PC-9 (cell line): ENCODE measurements at regions not wholly inside any gene's neighbourhood (a gene's known extent, or its start where the extent isn't known, plus 50 kb on each side); places are given as distances from the start of the nearest gene placed in this dataset.

Experiments used
- EZH2 ChIP-seq: fragments of 200-600 bp; sonication (generic); IDR thresholded peaks from 2 replicates; pipeline ENCODE4 v1.8.0; 2017; ENCODE audit warnings: antibody characterized with exemption, low read depth
- TF ChIP-seq, protein P1 (sequence below): fragments of 200-600 bp; sonication (generic); conservative IDR thresholded peaks from 2 replicates; pipeline ENCODE4 v1.6.1; 2017; ENCODE audit warnings: mixed run types, antibody characterized with exemption, mild to moderate bottlenecking, moderate library complexity

DNA sequence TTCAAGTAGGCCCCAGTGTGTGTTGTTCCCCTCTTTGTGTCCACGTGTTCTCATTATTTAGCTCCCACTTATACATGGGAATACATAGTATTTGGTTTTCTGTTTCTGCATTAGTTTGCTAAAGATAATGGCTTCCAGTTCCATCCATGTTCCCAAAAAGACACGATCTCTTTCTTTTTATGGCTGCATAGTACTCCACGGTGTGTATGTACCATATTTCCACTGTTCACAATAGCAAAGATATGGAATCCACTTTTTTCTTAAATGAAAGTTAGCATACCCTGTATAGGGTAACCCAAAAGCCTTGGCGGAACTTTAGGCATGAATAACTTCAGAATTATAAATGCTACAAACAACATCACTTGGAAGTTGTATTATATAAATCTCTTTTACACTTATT, 83.4 kb upstream of the NDUFV2 start:
- TF ChIP-seq, protein P1, sequence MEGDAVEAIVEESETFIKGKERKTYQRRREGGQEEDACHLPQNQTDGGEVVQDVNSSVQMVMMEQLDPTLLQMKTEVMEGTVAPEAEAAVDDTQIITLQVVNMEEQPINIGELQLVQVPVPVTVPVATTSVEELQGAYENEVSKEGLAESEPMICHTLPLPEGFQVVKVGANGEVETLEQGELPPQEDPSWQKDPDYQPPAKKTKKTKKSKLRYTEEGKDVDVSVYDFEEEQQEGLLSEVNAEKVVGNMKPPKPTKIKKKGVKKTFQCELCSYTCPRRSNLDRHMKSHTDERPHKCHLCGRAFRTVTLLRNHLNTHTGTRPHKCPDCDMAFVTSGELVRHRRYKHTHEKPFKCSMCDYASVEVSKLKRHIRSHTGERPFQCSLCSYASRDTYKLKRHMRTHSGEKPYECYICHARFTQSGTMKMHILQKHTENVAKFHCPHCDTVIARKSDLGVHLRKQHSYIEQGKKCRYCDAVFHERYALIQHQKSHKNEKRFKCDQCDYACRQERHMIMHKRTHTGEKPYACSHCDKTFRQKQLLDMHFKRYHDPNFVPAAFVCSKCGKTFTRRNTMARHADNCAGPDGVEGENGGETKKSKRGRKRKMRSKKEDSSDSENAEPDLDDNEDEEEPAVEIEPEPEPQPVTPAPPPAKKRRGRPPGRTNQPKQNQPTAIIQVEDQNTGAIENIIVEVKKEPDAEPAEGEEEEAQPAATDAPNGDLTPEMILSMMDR, result no peak
- TF ChIP-seq EZH2, result no peak
